Endothelial cell (in vitro differentiated cells): ENCODE measurements at regions not wholly inside any gene's neighbourhood (a gene's known extent, or its start where the extent isn't known, plus 50 kb on each side); places are given as distances from the start of the nearest gene placed in this dataset.

Source experiments
- DNase-seq: peaks from one replicate; pipeline ENCODE4 v3.0.0; 2021; ENCODE audit warnings: low spot score
- H3K27ac Mint-ChIP-seq: one replicate; pipeline ENCODE4 v1.8.0; 2021; ENCODE audit warnings: mixed read lengths, inconsistent platforms; ENCODE audit not compliant: unreplicated experiment
- H3K27me3 Mint-ChIP-seq: one replicate; pipeline ENCODE4 v1.8.0; 2021; ENCODE audit warnings: mild to moderate bottlenecking, moderate library complexity, mixed read lengths, inconsistent platforms; ENCODE audit not compliant: unreplicated experiment
- H3K36me3 Mint-ChIP-seq: one replicate; pipeline ENCODE4 v1.8.0; 2021; ENCODE audit warnings: mild to moderate bottlenecking, low read depth, mixed read lengths, inconsistent platforms; ENCODE audit not compliant: unreplicated experiment
- H3K4me1 Mint-ChIP-seq: one replicate; pipeline ENCODE4 v1.8.0; 2021; ENCODE audit warnings: mild to moderate bottlenecking, mixed read lengths, inconsistent platforms; ENCODE audit not compliant: unreplicated experiment
- H3K4me3 Mint-ChIP-seq: one replicate; pipeline ENCODE4 v1.8.0; 2021; ENCODE audit warnings: mild to moderate bottlenecking, mixed read lengths, inconsistent platforms; ENCODE audit not compliant: unreplicated experiment
- H3K9me3 Mint-ChIP-seq: one replicate; pipeline ENCODE4 v1.8.0; 2021; ENCODE audit warnings: mixed read lengths, inconsistent platforms; ENCODE audit not compliant: unreplicated experiment
- CTCF ChIP-seq: fragments of 200-600 bp; sonication (generic); IDR thresholded peaks from one replicate; pipeline ENCODE4 v1.5.0; 2021; ENCODE audit warnings: antibody characterized with exemption; ENCODE audit not compliant: unreplicated experiment

- peaks cover 1% of the 10 kb centered on the region for H3K27me3 Mint-ChIP-seq
These were observed 60.3 kb downstream of the DACT1 start for GRCh38 chr14:58697930-58698642.

GRCh38 chr14:58699681-58700205 lies 62.0 kb downstream of the DACT1 start:
- Mint-ChIP-seq H3K27me3 (peaks cover 1% of the 10 kb centered on the region), H3K9me3 (no peaks in the 10 kb centered on the region), H3K27ac (no peak overlapping the region), H3K36me3 (no peaks in the 10 kb centered on the region), H3K4me1 (peaks cover 11% of the 10 kb centered on the region), H3K4me3 (no peak overlapping the region)
- no peak for TF ChIP-seq CTCF
- DNase-seq = no peak

More at GRCh38 chr14:58697930-58698642, 60.3 kb downstream of the DACT1 start:
- peaks cover 11% of the 10 kb centered on the region for H3K4me1 Mint-ChIP-seq
- no peaks in the 10 kb centered on the region for H3K9me3 Mint-ChIP-seq
- H3K36me3 Mint-ChIP-seq = no peaks in the 10 kb centered on the region
- no peak for DNase-seq
- no peak overlapping the region for H3K4me3 Mint-ChIP-seq
- peak overlapping the region; percentile 54 for H3K27ac Mint-ChIP-seq
- TF ChIP-seq CTCF = no peak

GRCh38 chr14:58701156-58701555 lies 63.4 kb downstream of the DACT1 start:
- Mint-ChIP-seq H3K4me1 (peaks cover 11% of the 10 kb centered on the region), H3K36me3 (no peaks in the 10 kb centered on the region), H3K9me3 (no peaks in the 10 kb centered on the region), H3K4me3 (no peak overlapping the region), H3K27me3 (peaks cover 1% of the 10 kb centered on the region), H3K27ac (no peak overlapping the region)
- no peak for DNase-seq
- no peak for TF ChIP-seq CTCF

- no peak overlapping the region for H3K4me3 Mint-ChIP-seq
- peaks cover 11% of the 10 kb centered on the region for H3K4me1 Mint-ChIP-seq
- TF ChIP-seq CTCF = no peak
- no peak overlapping the region for H3K27ac Mint-ChIP-seq
- no peaks in the 10 kb centered on the region for H3K36me3 Mint-ChIP-seq
- DNase-seq = no peak
- no peaks in the 10 kb centered on the region for H3K9me3 Mint-ChIP-seq
- no peaks in the 10 kb centered on the region for H3K27me3 Mint-ChIP-seq
These were observed 63.8 kb downstream of the DACT1 start for GRCh38 chr14:58701604-58702003.

- no peak overlapping the region for H3K4me3 Mint-ChIP-seq
- no peaks in the 10 kb centered on the region for H3K9me3 Mint-ChIP-seq
- no peak for DNase-seq
- no peaks in the 10 kb centered on the region for H3K27me3 Mint-ChIP-seq
- no peaks in the 10 kb centered on the region for H3K36me3 Mint-ChIP-seq
- no peak overlapping the region for H3K27ac Mint-ChIP-seq
- TF ChIP-seq CTCF = no peak
- H3K4me1 Mint-ChIP-seq = peaks cover 8% of the 10 kb centered on the region
These were observed 64.8 kb downstream of the DACT1 start for GRCh38 chr14:58702441-58703160.
